ENCODE measurements at regions not wholly inside any gene's neighbourhood (a gene's known extent, or its start where the extent isn't known, plus 50 kb on each side); places are given as distances from the start of the nearest gene placed in this dataset.

GRCh38 chr7:98514211-98515031 lies 102.7 kb upstream of the NPTX2 start:
- DNase-seq = no peak

GRCh38 chr7:98511175-98511574 lies 105.9 kb upstream of the NPTX2 start:
- no peak for DNase-seq

GRCh38 chr7:98509836-98510235 lies 107.2 kb upstream of the NPTX2 start:
- DNase-seq = peak; percentile 27

- DNase-seq = no peak
Measured at GRCh38 chr7:98506471-98506870, 105.6 kb upstream of the BAIAP2L1 start.

GRCh38 chr7:98500764-98501163 lies 99.9 kb upstream of the BAIAP2L1 start:
- no peak for DNase-seq

- DNase-seq = no peak
Measured at GRCh38 chr7:98496618-98497017, 95.7 kb upstream of the BAIAP2L1 start.

GRCh38 chr7:98495200-98495955 lies 94.5 kb upstream of the BAIAP2L1 start:
- DNase-seq = no peak

- DNase-seq = no peak
Measured at GRCh38 chr7:98493030-98493778, 92.3 kb upstream of the BAIAP2L1 start.

GRCh38 chr7:98488167-98488566 lies 87.3 kb upstream of the BAIAP2L1 start:
- DNase-seq = no peak

- no peak for DNase-seq
Measured at GRCh38 chr7:98483964-98484545, 83.2 kb upstream of the BAIAP2L1 start.

GRCh38 chr7:98483276-98483963 lies 82.5 kb upstream of the BAIAP2L1 start:
- no peak for DNase-seq

GRCh38 chr7:98479318-98479717 lies 78.4 kb upstream of the BAIAP2L1 start:
- no peak for DNase-seq

- DNase-seq = no peak
Measured at GRCh38 chr7:98475352-98475751, 74.5 kb upstream of the BAIAP2L1 start.

- no peak for DNase-seq
Measured at GRCh38 chr7:98474558-98474957, 73.7 kb upstream of the BAIAP2L1 start.

- DNase-seq = no peak
Measured at GRCh38 chr7:98472521-98472954, 71.6 kb upstream of the BAIAP2L1 start.

- peak; percentile 56 for DNase-seq
Measured at GRCh38 chr7:98470485-98471240, 69.8 kb upstream of the BAIAP2L1 start.

- DNase-seq = no peak
Measured at GRCh38 chr7:98469088-98469487, 68.2 kb upstream of the BAIAP2L1 start.

- peak; percentile 9 for DNase-seq
Measured at GRCh38 chr7:98467570-98468312, 66.9 kb upstream of the BAIAP2L1 start.

- DNase-seq = no peak
Measured at GRCh38 chr7:98465022-98465421, 64.1 kb upstream of the BAIAP2L1 start.

- DNase-seq = no peak
Measured at GRCh38 chr7:98464558-98464940, 63.7 kb upstream of the BAIAP2L1 start.

Data from hematopoietic multipotent progenitor cell treated with erythropoietin and hydrocortisone succinate and interleukin-3 and kit ligand, for 4 days (in vitro differentiated cells).